Activated T-helper 1 cell treated with anti-CD3 and anti-CD28 coated beads, Interleukin-12 subunit alpha, Interleukin-12 subunit beta, Interleukin-2, Interleukin-4 antibody, amounts not matched to agents 30 ng/mL and 10 ng/mL and 1 ng/mL, durations not matched to agents 14 hours and 24 hours and 36 hours (primary cell): ENCODE measurements at regions not wholly inside any gene's neighbourhood (a gene's known extent, or its start where the extent isn't known, plus 50 kb on each side); places are given as distances from the start of the nearest gene placed in this dataset.

ENCODE experiments used
- DNase-seq: peaks from one replicate; pipeline ENCODE4 v3.0.0; 2021; ENCODE audit warnings: low spot score
- H3K27ac Mint-ChIP-seq: one replicate; pipeline ENCODE4 v1.8.0; 2021; ENCODE audit warnings: mild to moderate bottlenecking, mixed read lengths
- H3K27me3 Mint-ChIP-seq: one replicate; pipeline ENCODE4 v1.8.0; 2022; ENCODE audit warnings: mild to moderate bottlenecking, moderate library complexity, mixed read lengths; ENCODE audit not compliant: insufficient read depth
- H3K36me3 Mint-ChIP-seq: one replicate; pipeline ENCODE4 v1.8.0; 2021; ENCODE audit warnings: low read depth, mixed read lengths
- H3K4me1 Mint-ChIP-seq: one replicate; pipeline ENCODE4 v1.8.0; 2021; ENCODE audit warnings: low read depth, mixed read lengths
- H3K4me3 Mint-ChIP-seq: one replicate; pipeline ENCODE4 v1.8.0; 2021; ENCODE audit warnings: mild to moderate bottlenecking, moderate library complexity, mixed read lengths
- H3K9me3 Mint-ChIP-seq: one replicate; pipeline ENCODE4 v1.8.0; 2021; ENCODE audit warnings: mixed read lengths
- intact Hi-C: fragments of 100-400 bp; cut with micrococcal nuclease; formaldehyde crosslinking; loops from one replicate; pipeline ENCODE4 v1.15.1; 2024

DNA sequence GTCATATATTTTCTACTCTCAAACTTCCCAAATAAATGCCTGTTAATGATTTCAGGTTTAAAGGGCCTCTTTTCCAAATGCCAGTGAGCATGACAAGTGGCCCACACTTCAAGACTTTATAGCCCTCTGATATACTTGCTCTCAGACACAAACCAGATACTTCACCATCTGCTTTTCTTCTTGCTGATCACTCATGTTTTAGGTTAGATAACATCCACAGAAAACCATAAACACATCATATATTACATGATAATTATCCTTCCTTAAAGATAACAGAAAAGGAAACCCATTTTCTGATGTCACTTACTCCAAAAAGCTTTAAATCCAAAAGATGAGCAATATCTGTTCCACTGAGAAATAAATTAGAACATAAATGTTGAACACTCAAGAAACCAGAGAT is 723.5 kb downstream of the LTN1 start:
- no peaks in the 10 kb centered on the region for H3K27me3 Mint-ChIP-seq
- no peaks in the 10 kb centered on the region for H3K4me1 Mint-ChIP-seq
- no peak overlapping the region for H3K27ac Mint-ChIP-seq
- H3K36me3 Mint-ChIP-seq = no peaks in the 10 kb centered on the region
- intact Hi-C loops = no loop called here
- no peak overlapping the region for H3K4me3 Mint-ChIP-seq
- no peak for DNase-seq
- no peaks in the 10 kb centered on the region for H3K9me3 Mint-ChIP-seq

DNA sequence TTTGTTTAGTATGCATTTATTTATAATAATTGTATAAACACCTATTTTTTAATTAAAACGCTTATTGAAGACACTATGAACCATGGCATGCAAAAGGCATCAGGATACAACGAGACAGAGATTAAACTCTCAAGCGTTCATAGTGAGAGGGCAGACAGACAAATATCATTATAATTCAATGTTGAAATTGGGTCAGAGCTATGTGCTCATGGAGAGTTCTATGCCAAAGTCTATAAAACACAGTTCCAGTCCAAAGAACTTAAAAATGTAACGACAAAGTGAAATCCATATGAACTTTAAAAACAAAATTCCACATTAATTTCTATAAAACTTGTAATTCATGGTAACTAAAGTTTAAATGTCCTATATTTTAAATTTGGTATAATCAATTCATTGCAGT is 724.0 kb downstream of the LTN1 start:
- intact Hi-C loops = no loop called here
- Mint-ChIP-seq H3K4me3 (no peak overlapping the region), H3K4me1 (no peaks in the 10 kb centered on the region), H3K27me3 (no peaks in the 10 kb centered on the region), H3K36me3 (no peaks in the 10 kb centered on the region), H3K9me3 (no peaks in the 10 kb centered on the region), H3K27ac (no peak overlapping the region)
- no peak for DNase-seq

DNA sequence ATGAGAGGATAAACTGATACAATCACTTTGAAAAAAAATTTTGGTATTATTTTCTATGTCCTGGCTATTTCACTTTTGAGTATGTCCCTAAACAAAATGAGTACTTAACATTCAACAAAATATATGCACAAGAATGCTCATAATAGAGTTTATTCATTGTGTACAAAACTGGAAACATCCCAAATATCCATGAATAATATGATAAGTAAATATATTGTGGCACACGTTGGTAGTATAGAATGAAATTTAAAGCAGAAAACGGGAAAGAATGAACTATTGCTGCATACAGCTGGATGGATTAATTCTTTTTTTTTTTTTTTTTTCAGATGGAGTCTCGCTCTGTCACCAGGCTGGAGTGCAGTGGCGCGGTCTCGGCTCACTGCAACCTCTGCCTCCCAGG is 725.2 kb downstream of the LTN1 start:
- no peak for DNase-seq
- no peaks in the 10 kb centered on the region for H3K4me1 Mint-ChIP-seq
- H3K4me3 Mint-ChIP-seq = no peak overlapping the region
- intact Hi-C loops = no loop called here
- H3K36me3 Mint-ChIP-seq = no peaks in the 10 kb centered on the region
- no peaks in the 10 kb centered on the region for H3K9me3 Mint-ChIP-seq
- no peak overlapping the region for H3K27ac Mint-ChIP-seq
- H3K27me3 Mint-ChIP-seq = no peaks in the 10 kb centered on the region

DNA sequence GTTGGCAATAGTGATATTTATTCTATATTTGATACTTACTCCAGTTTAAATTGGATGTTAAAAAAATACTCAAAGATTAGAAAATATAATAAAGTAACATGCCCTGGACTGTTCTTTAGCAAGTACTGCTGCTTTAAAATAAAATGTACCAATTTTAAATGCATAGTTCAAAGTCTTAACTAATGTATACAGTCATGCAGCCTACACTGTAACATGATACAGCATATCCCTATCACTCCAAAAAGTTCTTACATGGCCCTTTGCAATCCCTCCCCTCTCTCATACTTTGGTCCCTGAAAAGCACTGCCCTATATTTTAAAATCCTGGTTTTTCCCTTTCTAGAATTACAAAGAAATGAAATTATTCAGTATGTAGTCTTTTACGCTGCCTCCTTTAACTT is 726.6 kb downstream of the LTN1 start:
- H3K27ac Mint-ChIP-seq = no peak overlapping the region
- no peak for DNase-seq
- H3K4me3 Mint-ChIP-seq = no peak overlapping the region
- no peaks in the 10 kb centered on the region for H3K9me3 Mint-ChIP-seq
- H3K27me3 Mint-ChIP-seq = no peaks in the 10 kb centered on the region
- intact Hi-C loops = no loop called here
- no peaks in the 10 kb centered on the region for H3K36me3 Mint-ChIP-seq
- no peaks in the 10 kb centered on the region for H3K4me1 Mint-ChIP-seq

DNA sequence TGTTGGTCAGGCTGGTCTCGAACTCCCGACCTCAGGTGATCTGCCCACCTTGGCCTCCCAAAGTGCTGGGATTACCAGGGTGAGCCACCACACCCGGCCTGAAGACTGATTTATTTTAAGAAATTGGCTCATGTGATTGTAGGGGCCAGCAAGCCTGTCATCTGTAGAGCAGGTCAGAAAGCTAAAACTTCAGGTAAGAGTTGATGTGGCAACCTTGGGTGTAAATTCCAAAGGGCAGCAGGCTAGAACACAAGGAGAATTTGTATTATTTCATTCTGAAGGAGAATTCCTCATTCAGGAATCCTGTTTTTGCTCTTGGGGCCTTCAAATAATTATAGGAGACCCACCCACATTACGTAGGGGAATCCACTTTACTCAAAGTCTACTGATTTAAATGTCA is 728.7 kb downstream of the LTN1 start:
- no peak for DNase-seq
- Mint-ChIP-seq H3K36me3 (no peaks in the 10 kb centered on the region), H3K9me3 (no peaks in the 10 kb centered on the region), H3K4me3 (no peak overlapping the region), H3K27me3 (no peaks in the 10 kb centered on the region), H3K4me1 (no peaks in the 10 kb centered on the region), H3K27ac (no peak overlapping the region)
- intact Hi-C loops = no loop called here

DNA sequence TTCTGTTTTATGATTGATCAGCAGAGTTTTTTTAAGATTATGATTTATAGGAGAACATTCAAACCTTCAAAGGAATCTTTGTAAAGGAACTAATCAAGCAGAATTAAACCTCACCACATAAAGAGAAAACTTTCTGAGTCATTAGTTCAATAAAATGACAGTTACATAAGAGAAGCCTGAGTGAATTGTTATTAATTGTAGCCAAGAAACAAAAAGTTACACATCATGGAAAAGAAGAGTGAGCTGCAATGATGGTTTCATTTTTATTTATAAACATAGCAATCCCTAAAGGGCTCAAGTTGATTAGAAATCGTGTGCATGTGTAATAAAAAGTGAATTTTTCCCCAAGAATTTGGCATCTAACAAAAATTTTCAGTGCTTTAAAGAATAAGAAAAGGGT is 731.4 kb downstream of the LTN1 start:
- intact Hi-C loops = no loop called here
- no peak for DNase-seq
- Mint-ChIP-seq H3K36me3 (no peaks in the 10 kb centered on the region), H3K4me1 (no peaks in the 10 kb centered on the region), H3K9me3 (no peaks in the 10 kb centered on the region), H3K27ac (no peak overlapping the region), H3K27me3 (no peaks in the 10 kb centered on the region), H3K4me3 (no peak overlapping the region)

DNA sequence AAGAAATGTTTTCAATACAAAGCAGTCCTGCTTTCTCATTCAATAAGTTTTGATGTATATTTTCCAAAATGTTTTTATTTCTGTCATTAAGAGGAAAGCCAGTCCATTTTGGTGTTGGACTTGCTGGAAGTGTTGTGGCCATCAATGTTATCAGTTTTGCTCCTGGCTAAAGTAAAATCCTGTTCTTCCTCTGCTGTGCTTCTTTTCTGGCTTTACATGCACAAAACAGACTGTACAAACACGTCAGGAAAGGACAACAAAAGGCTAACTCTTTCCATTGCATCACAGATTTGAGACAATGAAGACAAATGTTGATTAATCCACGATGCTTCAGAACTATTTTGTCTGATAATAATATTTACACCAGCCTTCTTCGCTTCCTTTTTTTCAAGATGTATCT is 735.4 kb downstream of the LTN1 start:
- no peaks in the 10 kb centered on the region for H3K27me3 Mint-ChIP-seq
- no peaks in the 10 kb centered on the region for H3K4me1 Mint-ChIP-seq
- H3K4me3 Mint-ChIP-seq = no peak overlapping the region
- no peak overlapping the region for H3K27ac Mint-ChIP-seq
- intact Hi-C loops = no loop called here
- DNase-seq = no peak
- no peaks in the 10 kb centered on the region for H3K9me3 Mint-ChIP-seq
- H3K36me3 Mint-ChIP-seq = no peaks in the 10 kb centered on the region

DNA sequence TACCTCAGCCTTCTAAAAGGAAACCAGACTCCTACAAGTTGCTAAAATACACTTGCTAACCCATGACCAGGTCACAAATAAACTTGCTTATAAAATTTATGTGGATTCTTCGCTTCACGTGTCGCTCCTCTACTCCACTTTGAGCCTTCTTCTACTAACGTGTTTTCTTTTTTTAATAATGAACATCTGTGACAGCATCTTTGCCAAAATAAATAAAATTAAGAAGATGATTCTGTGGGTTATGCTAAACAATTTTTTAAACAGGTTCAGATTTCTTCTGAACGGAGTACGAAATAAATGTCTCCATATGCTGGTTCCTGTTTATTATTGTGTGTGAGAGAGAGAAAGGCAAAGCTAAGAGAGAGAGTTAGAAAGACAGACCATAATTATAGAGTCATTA is 735.8 kb downstream of the LTN1 start:
- DNase-seq = no peak
- intact Hi-C loops = no loop called here
- H3K4me3 Mint-ChIP-seq = no peak overlapping the region
- no peaks in the 10 kb centered on the region for H3K36me3 Mint-ChIP-seq
- H3K27me3 Mint-ChIP-seq = no peaks in the 10 kb centered on the region
- H3K27ac Mint-ChIP-seq = no peak overlapping the region
- H3K4me1 Mint-ChIP-seq = no peaks in the 10 kb centered on the region
- no peaks in the 10 kb centered on the region for H3K9me3 Mint-ChIP-seq

DNA sequence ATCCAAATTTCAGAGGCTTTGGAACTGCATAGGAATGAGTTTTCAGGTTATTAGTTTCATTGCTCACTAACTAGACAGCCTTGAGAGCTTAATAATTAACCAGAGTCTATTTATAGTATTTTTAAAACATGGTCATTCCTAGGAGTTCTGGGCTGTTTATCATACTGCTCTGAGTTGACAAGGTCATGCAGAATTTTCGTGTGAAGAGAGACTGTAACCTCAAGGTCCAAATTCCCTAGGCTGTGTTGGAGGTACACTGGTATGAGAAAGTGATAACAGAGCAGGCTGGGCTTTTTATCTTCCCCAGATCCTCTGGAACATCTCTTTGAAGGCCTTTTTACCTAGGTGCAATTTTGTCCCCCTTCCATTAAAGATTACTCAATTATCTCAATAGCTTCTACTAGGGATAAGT is 736.3 kb downstream of the LTN1 start:
- no peak overlapping the region for H3K27ac Mint-ChIP-seq
- DNase-seq = no peak
- intact Hi-C loops = no loop called here
- H3K27me3 Mint-ChIP-seq = no peaks in the 10 kb centered on the region
- H3K4me3 Mint-ChIP-seq = no peak overlapping the region
- H3K36me3 Mint-ChIP-seq = no peaks in the 10 kb centered on the region
- H3K4me1 Mint-ChIP-seq = no peaks in the 10 kb centered on the region
- no peaks in the 10 kb centered on the region for H3K9me3 Mint-ChIP-seq

DNA sequence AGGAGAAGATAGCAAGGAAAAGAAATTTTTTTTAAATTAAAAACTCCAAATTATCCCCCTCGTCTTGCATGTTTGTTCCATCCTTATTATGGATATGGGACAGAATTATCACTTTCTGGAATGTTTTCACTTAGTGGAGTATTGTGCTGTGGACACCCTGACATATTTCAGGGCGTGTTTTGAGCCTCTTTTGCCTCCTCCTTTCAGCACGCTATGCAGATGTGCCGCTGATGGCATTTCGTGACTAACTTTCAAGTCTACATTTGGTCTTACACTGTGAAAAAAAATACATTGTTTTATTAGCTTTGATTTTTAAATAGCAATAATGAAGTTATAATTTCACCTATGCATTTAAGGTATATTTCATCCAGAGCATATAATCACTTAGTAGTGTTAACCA is 738.7 kb downstream of the LTN1 start:
- no peak overlapping the region for H3K27ac Mint-ChIP-seq
- H3K9me3 Mint-ChIP-seq = no peaks in the 10 kb centered on the region
- H3K36me3 Mint-ChIP-seq = no peaks in the 10 kb centered on the region

DNA sequence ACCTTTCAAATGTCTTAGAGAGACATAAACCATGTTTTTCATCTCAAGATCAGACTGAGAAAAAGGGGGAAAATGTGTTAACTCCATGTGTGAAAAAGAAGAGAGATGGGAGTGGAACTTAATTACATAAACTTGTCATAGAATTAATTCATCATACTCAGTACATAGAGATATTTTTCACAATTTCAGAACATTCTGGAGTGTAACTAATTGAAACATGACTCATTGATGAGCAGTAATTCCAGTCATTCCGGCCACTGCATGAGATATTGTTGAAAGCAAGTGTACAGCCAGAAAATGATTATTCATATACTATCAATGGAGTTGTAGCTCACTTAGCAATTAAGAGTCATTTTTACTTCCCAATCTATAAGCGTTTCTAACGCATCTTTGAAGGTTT is 739.3 kb downstream of the LTN1 start:
- H3K27ac Mint-ChIP-seq = no peak overlapping the region
- no peak for DNase-seq
- no peaks in the 10 kb centered on the region for H3K27me3 Mint-ChIP-seq
- intact Hi-C loops = no loop called here
- no peaks in the 10 kb centered on the region for H3K4me1 Mint-ChIP-seq
- H3K9me3 Mint-ChIP-seq = no peaks in the 10 kb centered on the region
- no peak overlapping the region for H3K4me3 Mint-ChIP-seq
- H3K36me3 Mint-ChIP-seq = no peaks in the 10 kb centered on the region

More for the DNA sequence above, 738.7 kb downstream of the LTN1 start:
- Mint-ChIP-seq H3K4me1 (no peaks in the 10 kb centered on the region), H3K27me3 (no peaks in the 10 kb centered on the region), H3K4me3 (no peak overlapping the region)
- no peak for DNase-seq
- intact Hi-C loops = no loop called here

DNA sequence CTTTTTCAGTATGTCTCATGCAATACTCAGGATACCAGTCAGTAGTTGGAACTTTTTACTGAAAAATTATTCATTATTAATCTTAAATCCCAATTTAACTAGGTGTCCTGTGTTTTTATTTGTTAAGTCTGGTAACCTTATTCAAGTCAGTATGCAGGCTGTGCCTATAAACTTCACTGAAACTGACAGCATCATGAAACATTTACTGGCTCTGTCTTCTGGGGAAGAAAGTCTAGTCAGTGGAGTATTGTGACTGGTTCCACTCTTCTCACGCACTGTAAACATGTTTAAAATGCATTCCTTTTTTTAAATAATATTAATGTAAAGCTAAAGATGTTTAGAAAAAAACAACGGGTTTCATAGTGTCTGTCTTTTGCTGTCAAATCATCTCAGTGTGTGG is 739.7 kb downstream of the LTN1 start:
- Mint-ChIP-seq H3K9me3 (no peaks in the 10 kb centered on the region), H3K36me3 (no peaks in the 10 kb centered on the region), H3K27ac (no peak overlapping the region), H3K27me3 (no peaks in the 10 kb centered on the region), H3K4me3 (no peak overlapping the region), H3K4me1 (no peaks in the 10 kb centered on the region)
- no peak for DNase-seq
- intact Hi-C loops = no loop called here

DNA sequence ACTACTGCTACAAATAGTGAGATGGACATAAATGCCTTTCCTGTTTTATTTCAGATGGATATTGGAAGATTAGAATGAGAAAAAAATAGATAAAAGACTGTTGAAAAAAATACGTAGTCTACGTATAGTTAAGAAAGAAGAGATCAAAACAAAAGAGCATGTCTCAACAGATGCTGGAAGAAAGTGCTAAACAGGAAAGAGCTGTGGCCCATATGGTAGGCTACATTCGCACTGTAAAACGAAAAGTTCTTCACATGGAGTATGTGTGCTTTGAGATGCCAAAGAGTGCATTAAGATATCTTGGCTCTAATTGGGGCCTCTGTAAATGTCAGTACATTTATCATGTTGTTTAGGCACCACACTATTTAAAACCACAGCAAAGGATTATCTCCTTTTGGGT is 741.7 kb downstream of the LTN1 start:
- no peak overlapping the region for H3K4me3 Mint-ChIP-seq
- H3K27me3 Mint-ChIP-seq = no peaks in the 10 kb centered on the region
- no peak for DNase-seq
- H3K27ac Mint-ChIP-seq = no peak overlapping the region
- no peaks in the 10 kb centered on the region for H3K4me1 Mint-ChIP-seq
- no peaks in the 10 kb centered on the region for H3K36me3 Mint-ChIP-seq
- H3K9me3 Mint-ChIP-seq = no peaks in the 10 kb centered on the region
- intact Hi-C loops = no loop called here

DNA sequence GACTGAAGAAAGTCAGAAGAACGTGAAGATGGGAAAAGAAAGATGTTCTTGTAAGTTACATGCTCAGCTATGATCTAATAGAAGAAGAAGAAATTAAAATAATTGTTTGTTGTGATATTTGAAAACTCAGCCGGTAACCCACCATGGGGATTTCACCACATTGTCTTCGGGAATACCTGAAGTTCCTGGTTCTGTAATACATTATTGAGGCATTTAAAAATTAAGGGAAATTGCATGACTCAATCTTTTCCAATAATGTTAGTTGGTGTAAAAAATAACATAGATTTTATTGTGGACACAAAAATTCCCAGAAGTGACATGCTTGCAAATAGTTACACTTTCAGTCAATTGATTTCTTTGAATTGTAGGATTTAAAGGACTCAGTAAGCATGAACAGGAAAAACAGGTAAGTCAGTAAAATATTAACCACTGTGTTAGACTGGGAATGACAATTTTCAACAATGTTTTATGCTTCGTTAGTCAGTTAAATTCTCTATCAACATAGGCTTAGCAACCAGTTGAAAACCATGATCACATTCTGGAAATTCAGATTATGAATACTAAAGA is 745.1 kb downstream of the LTN1 start:
- H3K27ac Mint-ChIP-seq = no peak overlapping the region
- no peaks in the 10 kb centered on the region for H3K36me3 Mint-ChIP-seq
- DNase-seq = no peak
- no peaks in the 10 kb centered on the region for H3K9me3 Mint-ChIP-seq
- H3K4me3 Mint-ChIP-seq = no peak overlapping the region
- H3K4me1 Mint-ChIP-seq = no peaks in the 10 kb centered on the region
- intact Hi-C loops = no loop called here
- H3K27me3 Mint-ChIP-seq = no peaks in the 10 kb centered on the region
